Fibroblast of lung (primary cell): ENCODE measurements at regions not wholly inside any gene's neighbourhood (a gene's known extent, or its start where the extent isn't known, plus 50 kb on each side); places are given as distances from the start of the nearest gene placed in this dataset.

Experiments used
- DNase-seq, 2 donors: peaks; one replicate each; pipeline versions ENCODE4 v3.0.0 to v3.0.0-alpha.2; 2010; ENCODE audit warnings: low read depth in 2 of 2
- H2AFZ ChIP-seq: 2 replicates; pipeline ENCODE4 v1.5.1; 2012; ENCODE audit warnings: low read length, control low read depth, inconsistent platforms
- H3K27ac ChIP-seq: 2 replicates; pipeline ENCODE4 v1.5.1; 2011; ENCODE audit warnings: low read length, control low read depth; ENCODE audit not compliant: insufficient read depth
- H3K27me3 ChIP-seq: 2 replicates; pipeline ENCODE4 v1.5.1; 2011; ENCODE audit warnings: mild to moderate bottlenecking, low read length; ENCODE audit not compliant: control insufficient read depth, insufficient read depth
- H3K36me3 ChIP-seq: 2 replicates; pipeline ENCODE4 v1.5.1; 2011; ENCODE audit warnings: low read length; ENCODE audit not compliant: control insufficient read depth, insufficient read depth
- H3K4me1 ChIP-seq: 2 replicates; pipeline ENCODE4 v1.5.1; 2011; ENCODE audit warnings: low read length; ENCODE audit not compliant: control insufficient read depth, insufficient read depth; ENCODE audit errors: extremely low read depth
- H3K4me2 ChIP-seq: 2 replicates; pipeline ENCODE4 v1.5.1; 2011; ENCODE audit warnings: low read length, control low read depth; ENCODE audit not compliant: insufficient read depth; ENCODE audit errors: extremely low read depth
- H3K4me3 ChIP-seq, 4 experiments: fragments of 200-600 bp in 1 of 4; sonication (generic) in 1 of 4; replicated peaks in 1 of 4; 2 replicates each; pipeline ENCODE4 v1.5.1; 2011 to 2016; ENCODE audit warnings: low read length in 4 of 4, low read depth in 3 of 4, mild to moderate bottlenecking in 3 of 4, control low read depth in 2 of 4, inconsistent platforms in 1 of 4, mixed read lengths in 1 of 4; ENCODE audit not compliant: insufficient read depth in 1 of 4; ENCODE audit errors: control extremely low read depth in 1 of 4
- H3K79me2 ChIP-seq: 2 replicates; pipeline ENCODE4 v1.5.1; 2012; ENCODE audit warnings: mild to moderate bottlenecking, low read length, inconsistent platforms; ENCODE audit not compliant: control insufficient read depth, insufficient read depth
- H3K9ac ChIP-seq: 2 replicates; pipeline ENCODE4 v1.5.1; 2011; ENCODE audit warnings: mild to moderate bottlenecking, low read length, control low read depth; ENCODE audit not compliant: insufficient read depth
- H3K9me3 ChIP-seq: 2 replicates; pipeline ENCODE4 v1.5.1; 2012; ENCODE audit warnings: low read depth, low read length; ENCODE audit not compliant: control insufficient read depth, insufficient read depth
- H4K20me1 ChIP-seq: 2 replicates; pipeline ENCODE4 v1.5.1; 2011; ENCODE audit warnings: low read length; ENCODE audit not compliant: control insufficient read depth, insufficient read depth; ENCODE audit errors: extremely low read depth
- CTCF ChIP-seq, 2 donors: IDR thresholded peaks in 1 of 2; conservative IDR thresholded peaks in 1 of 2; 1 replicate in 1 of 2; 2 replicates in 1 of 2; pipeline ENCODE4 v1.5.1; 2011 to 2012; ENCODE audit warnings: low read length in 2 of 2, control low read depth in 1 of 2, inconsistent platforms in 1 of 2, low read depth in 1 of 2, mild to moderate bottlenecking in 1 of 2
- EZH2 ChIP-seq: IDR thresholded peaks from 2 replicates; pipeline ENCODE4 v1.5.1; 2012; ENCODE audit warnings: low read length, control low read depth, mild to moderate bottlenecking; ENCODE audit errors: missing control alignments

GRCh38 chr10:31683682-31684081, 244.9 kb downstream of the ARHGAP12 start:
- no peak overlapping the region for H3K9ac ChIP-seq
- H3K4me3 ChIP-seq = no peak overlapping the region
- no peak for TF ChIP-seq EZH2
- H3K27ac ChIP-seq = no peak overlapping the region
- no peaks in the 10 kb centered on the region for H4K20me1 ChIP-seq
- H2AFZ ChIP-seq = no peak overlapping the region
- no peaks in the 10 kb centered on the region for H3K9me3 ChIP-seq
- no peak overlapping the region for H3K4me2 ChIP-seq
- no peaks in the 10 kb centered on the region for H3K4me1 ChIP-seq
- H3K36me3 ChIP-seq = no peaks in the 10 kb centered on the region
- no peak for DNase-seq
- no peaks in the 10 kb centered on the region for H3K79me2 ChIP-seq
- H3K27me3 ChIP-seq = no peaks in the 10 kb centered on the region

- H3K4me1 ChIP-seq = no peaks in the 10 kb centered on the region
- H4K20me1 ChIP-seq = no peaks in the 10 kb centered on the region
- H3K9ac ChIP-seq = no peak overlapping the region
- no peaks in the 10 kb centered on the region for H3K27me3 ChIP-seq
- no peak overlapping the region for H3K4me3 ChIP-seq
- H3K4me2 ChIP-seq = no peak overlapping the region
- H3K36me3 ChIP-seq = no peaks in the 10 kb centered on the region
- no peak overlapping the region for H2AFZ ChIP-seq
- H3K9me3 ChIP-seq = no peaks in the 10 kb centered on the region
- no peak for TF ChIP-seq CTCF (conservative IDR thresholded peaks at IDR 0.05 in 1 of 2, IDR thresholded peaks at IDR 0.05 in 1 of 2; ENCODE audit: low read depth in 1 of 2, low read length in 2 of 2)
- no peak for TF ChIP-seq EZH2
- H3K27ac ChIP-seq = no peak overlapping the region
- H3K79me2 ChIP-seq = no peaks in the 10 kb centered on the region
- no peak for DNase-seq
These were observed 248.7 kb downstream of the ARHGAP12 start for GRCh38 chr10:31679936-31680335.

- Histone ChIP-seq H3K27me3 (no peaks in the 10 kb centered on the region), H3K9me3 (no peaks in the 10 kb centered on the region), H3K4me3 (no peak overlapping the region), H3K36me3 (no peaks in the 10 kb centered on the region), H3K4me2 (no peak overlapping the region), H3K79me2 (no peaks in the 10 kb centered on the region), H2AFZ (no peak overlapping the region), H3K4me1 (no peaks in the 10 kb centered on the region), H3K27ac (no peak overlapping the region), H4K20me1 (no peaks in the 10 kb centered on the region), H3K9ac (no peak overlapping the region)
- no peak for TF ChIP-seq CTCF (conservative IDR thresholded peaks at IDR 0.05 in 1 of 2, IDR thresholded peaks at IDR 0.05 in 1 of 2; ENCODE audit: low read depth in 1 of 2, low read length in 2 of 2)
- no peak for TF ChIP-seq EZH2
- DNase-seq = peak in 1 of 2 donors; percentile 29
These were observed 249.8 kb downstream of the ARHGAP12 start for GRCh38 chr10:31678575-31679516.
